ENCODE measurements at regions not wholly inside any gene's neighbourhood (a gene's known extent, or its start where the extent isn't known, plus 50 kb on each side); places are given as distances from the start of the nearest gene placed in this dataset.

- Histone ChIP-seq H3K4me3 (ENCODE audit: low read length) (no peak overlapping the region), H3K9me3 (replicated peaks; ENCODE audit: insufficient read depth, low read length) (no peaks in the 10 kb centered on the region), H3K9ac (ENCODE audit: low read length) (no peak overlapping the region), H3K27me3 (replicated peaks; ENCODE audit: insufficient read depth, low read length) (peaks cover 63% of the 10 kb centered on the region), H3K79me2 (ENCODE audit: low read length) (no peaks in the 10 kb centered on the region), H3K9me2 (replicated peaks; ENCODE audit: insufficient read depth, low read length) (no peaks in the 10 kb centered on the region), H3F3A (ENCODE audit: insufficient read depth, low read length) (no peaks in the 10 kb centered on the region), H3K4me2 (ENCODE audit: low read depth, low read length) (no peak overlapping the region), H3K36me3 (replicated peaks; ENCODE audit: insufficient read depth, low read length) (no peaks in the 10 kb centered on the region), H2AFZ (ENCODE audit: low read length) (no peak overlapping the region), H3K4me1 (ENCODE audit: low read length) (no peaks in the 10 kb centered on the region), H3K27ac (ENCODE audit: low read length) (no peak overlapping the region), H4K20me1 (ENCODE audit: insufficient read depth, low read length) (no peaks in the 10 kb centered on the region)
- TF ChIP-seq CTCF (IDR thresholded peaks at IDR 0.05; ENCODE audit: low read length): no peak
- no peak for DNase-seq
Observed at GRCh38 chr19:32251634-32252332, 93.6 kb upstream of the ZNF507 start.

DNA sequence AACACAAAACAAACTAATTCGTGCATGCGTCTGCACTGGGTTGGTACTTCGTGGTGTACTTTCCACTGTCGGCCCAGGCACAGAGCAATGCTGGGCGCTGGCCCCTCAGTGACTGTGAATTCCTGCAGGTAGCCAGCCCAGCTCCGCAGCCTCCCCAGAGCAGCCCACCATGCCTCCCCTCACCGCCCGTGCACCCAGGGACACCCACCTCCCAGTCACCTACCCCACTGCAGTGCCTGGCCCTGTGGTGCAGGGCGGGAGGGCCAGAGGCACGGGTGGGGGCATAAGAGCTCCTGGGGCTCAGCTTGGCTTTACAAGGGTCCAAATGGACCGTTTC, 93.1 kb upstream of the ZNF507 start:
- Histone ChIP-seq H3F3A (ENCODE audit: insufficient read depth, low read length) (no peaks in the 10 kb centered on the region), H3K4me2 (ENCODE audit: low read depth, low read length) (no peak overlapping the region), H3K27me3 (replicated peaks; ENCODE audit: insufficient read depth, low read length) (peaks cover 67% of the 10 kb centered on the region), H3K27ac (ENCODE audit: low read length) (no peak overlapping the region), H3K4me1 (ENCODE audit: low read length) (no peaks in the 10 kb centered on the region), H3K9me2 (replicated peaks; ENCODE audit: insufficient read depth, low read length) (no peaks in the 10 kb centered on the region), H3K36me3 (replicated peaks; ENCODE audit: insufficient read depth, low read length) (no peaks in the 10 kb centered on the region), H4K20me1 (ENCODE audit: insufficient read depth, low read length) (no peaks in the 10 kb centered on the region), H2AFZ (ENCODE audit: low read length) (no peak overlapping the region), H3K79me2 (ENCODE audit: low read length) (no peaks in the 10 kb centered on the region), H3K9ac (ENCODE audit: low read length) (no peak overlapping the region), H3K4me3 (ENCODE audit: low read length) (no peak overlapping the region), H3K9me3 (replicated peaks; ENCODE audit: insufficient read depth, low read length) (no peaks in the 10 kb centered on the region)
- TF ChIP-seq CTCF (IDR thresholded peaks at IDR 0.05; ENCODE audit: low read length) (no peak), EZH2 (optimal IDR thresholded peaks at IDR 0.05; ENCODE audit: low read depth, low read length) (no peak), EZH2phosphoT487 (IDR thresholded peaks at IDR 0.05; ENCODE audit: low read length) (no peak)
- no peak for DNase-seq

DNA sequence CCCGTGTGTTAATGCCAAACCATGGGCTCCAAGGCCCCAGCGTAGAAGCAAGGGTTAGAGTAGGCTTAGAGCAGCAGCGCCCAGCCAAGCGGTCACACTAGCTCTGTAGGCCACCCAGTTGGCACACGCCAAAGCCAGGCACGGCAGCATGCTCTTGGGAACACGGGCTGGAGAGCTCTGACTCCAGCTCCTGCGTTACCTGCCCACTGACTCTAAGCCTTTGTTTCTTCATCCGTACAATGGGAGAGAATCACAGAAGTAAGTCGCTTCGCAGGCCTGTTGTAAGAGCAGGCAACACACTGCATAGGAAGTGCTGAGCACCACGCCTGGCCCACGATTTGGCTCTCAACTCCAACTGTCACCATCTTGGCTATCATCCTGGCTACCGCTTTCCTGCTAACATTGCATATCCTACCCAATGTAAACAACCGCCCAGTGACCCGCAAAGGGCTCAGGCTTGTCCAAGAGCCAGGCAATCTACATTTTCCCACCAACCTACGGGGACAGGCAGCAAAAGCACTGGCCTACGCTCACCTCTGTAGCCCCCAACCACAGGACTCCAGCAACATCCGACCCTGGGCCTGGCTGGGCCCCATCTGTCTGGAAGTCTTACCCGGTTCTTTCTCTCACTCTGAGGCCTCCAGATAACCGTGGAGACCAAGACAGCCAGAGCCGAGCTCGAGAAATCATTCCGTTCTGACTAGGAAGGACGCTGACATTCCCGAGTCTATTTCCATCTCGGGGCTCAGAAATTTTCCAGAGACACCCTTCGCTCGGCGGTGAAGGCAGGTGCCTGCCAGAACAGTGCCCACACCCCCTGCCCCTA, 91.5 kb upstream of the ZNF507 start:
- H2AFZ ChIP-seq (ENCODE audit: low read length): no peak overlapping the region
- no peak overlapping the region for H3K4me3 ChIP-seq (ENCODE audit: low read length)
- no peaks in the 10 kb centered on the region for H3K9me2 ChIP-seq (replicated peaks; ENCODE audit: insufficient read depth, low read length)
- no peaks in the 10 kb centered on the region for H3K79me2 ChIP-seq (ENCODE audit: low read length)
- H4K20me1 ChIP-seq (ENCODE audit: insufficient read depth, low read length): no peaks in the 10 kb centered on the region
- no peaks in the 10 kb centered on the region for H3F3A ChIP-seq (ENCODE audit: insufficient read depth, low read length)
- no peak for TF ChIP-seq EZH2phosphoT487 (IDR thresholded peaks at IDR 0.05; ENCODE audit: low read length)
- no peak for TF ChIP-seq CTCF (IDR thresholded peaks at IDR 0.05; ENCODE audit: low read length)
- no peak for TF ChIP-seq EZH2 (optimal IDR thresholded peaks at IDR 0.05; ENCODE audit: low read depth, low read length)
- H3K9me3 ChIP-seq (replicated peaks; ENCODE audit: insufficient read depth, low read length): no peaks in the 10 kb centered on the region
- H3K4me1 ChIP-seq (ENCODE audit: low read length): no peaks in the 10 kb centered on the region
- no peaks in the 10 kb centered on the region for H3K36me3 ChIP-seq (replicated peaks; ENCODE audit: insufficient read depth, low read length)
- DNase-seq: no peak
- H3K27me3 ChIP-seq (replicated peaks; ENCODE audit: insufficient read depth, low read length): peaks cover 65% of the 10 kb centered on the region
- no peak overlapping the region for H3K4me2 ChIP-seq (ENCODE audit: low read depth, low read length)
- no peak overlapping the region for H3K9ac ChIP-seq (ENCODE audit: low read length)
- no peak overlapping the region for H3K27ac ChIP-seq (ENCODE audit: low read length)

Data from MM.1S (cell line).